ENCODE measurements at regions not wholly inside any gene's neighbourhood (a gene's known extent, or its start where the extent isn't known, plus 50 kb on each side); places are given as distances from the start of the nearest gene placed in this dataset.
"Not testable (repeated sequence)": the region's sequence is repeated elsewhere in the genome, so short reads cannot be mapped to it uniquely, and the experiment has no call there.

DNA sequence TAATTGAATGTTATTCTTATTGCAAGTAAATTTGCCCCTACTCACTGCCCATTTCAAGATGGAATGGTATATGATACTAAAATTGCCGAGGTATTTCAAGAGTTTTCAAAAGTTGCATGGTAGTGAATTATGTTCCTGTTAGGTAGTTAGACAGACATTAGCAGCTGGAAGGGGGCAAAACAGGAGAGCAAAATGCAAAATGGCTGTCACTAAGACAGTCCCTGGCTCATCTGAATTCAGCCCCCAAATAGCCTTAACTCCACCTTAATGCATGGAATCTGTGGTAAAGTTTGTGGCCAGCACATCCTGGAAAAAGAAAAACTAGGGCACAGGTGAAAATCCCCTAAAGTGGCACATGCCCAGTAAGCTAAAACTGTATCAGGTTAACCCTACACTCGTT lies 894.9 kb downstream of the NXPH1 start:
- Histone ChIP-seq H3K27me3 (ENCODE audit: control insufficient read depth in 3 of 3, insufficient read depth in 3 of 3, low read length in 3 of 3) (no peaks in the 10 kb centered on the region), H3K9ac (ENCODE audit: low read depth in 1 of 3, low read length in 3 of 3) (no peak overlapping the region), H3K4me1 (ENCODE audit: control insufficient read depth in 3 of 3, insufficient read depth in 3 of 3, low read length in 3 of 3) (no peaks in the 10 kb centered on the region), H3K9me3 (ENCODE audit: control insufficient read depth in 3 of 3, low read length in 3 of 3) (no peaks in the 10 kb centered on the region), H3K4me3 (ENCODE audit: low read length in 3 of 3) (no peak overlapping the region), H3K36me3 (ENCODE audit: control insufficient read depth in 3 of 3, insufficient read depth in 3 of 3, low read length in 3 of 3) (no peaks in the 10 kb centered on the region), H3K27ac (ENCODE audit: low read depth, low read length) (no peak overlapping the region)

DNA sequence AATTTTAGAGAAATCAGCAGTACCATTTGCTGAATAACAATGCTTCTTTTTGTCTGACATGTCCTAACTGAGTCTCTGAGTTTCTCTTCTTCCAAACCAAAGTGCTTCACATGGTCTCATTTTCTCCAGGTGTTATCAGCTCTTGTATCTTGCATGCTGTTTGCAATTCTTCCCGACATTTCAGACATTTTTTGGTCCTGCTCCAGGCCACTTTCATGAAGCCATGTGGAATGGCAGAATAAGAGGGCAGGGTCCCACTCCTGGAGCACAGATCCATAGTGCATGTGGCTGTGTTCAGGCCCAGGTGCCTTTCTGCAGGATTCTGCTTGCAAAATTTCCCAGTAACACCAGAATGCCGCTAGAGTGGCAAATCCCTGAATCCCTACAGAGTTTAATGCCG lies 916.2 kb downstream of the NXPH1 start:
- H3K27ac ChIP-seq (ENCODE audit: low read depth, low read length): no peak overlapping the region
- H3K4me1 ChIP-seq (ENCODE audit: control insufficient read depth in 3 of 3, insufficient read depth in 3 of 3, low read length in 3 of 3): no peaks in the 10 kb centered on the region
- H3K27me3 ChIP-seq (ENCODE audit: control insufficient read depth in 3 of 3, insufficient read depth in 3 of 3, low read length in 3 of 3): no peaks in the 10 kb centered on the region
- H3K4me3 ChIP-seq (ENCODE audit: low read length in 3 of 3): no peak overlapping the region
- no peaks in the 10 kb centered on the region for H3K9me3 ChIP-seq (ENCODE audit: control insufficient read depth in 3 of 3, low read length in 3 of 3)
- H3K36me3 ChIP-seq (ENCODE audit: control insufficient read depth in 3 of 3, insufficient read depth in 3 of 3, low read length in 3 of 3): no peaks in the 10 kb centered on the region
- no peak overlapping the region for H3K9ac ChIP-seq (ENCODE audit: low read depth in 1 of 3, low read length in 3 of 3)

GRCh38 chr7:9391221-9391620 lies 957.8 kb downstream of the NXPH1 start:
- no peaks in the 10 kb centered on the region for H3K4me1 ChIP-seq (ENCODE audit: control insufficient read depth in 3 of 3, insufficient read depth in 3 of 3, low read length in 3 of 3)
- no peak overlapping the region for H3K4me3 ChIP-seq (ENCODE audit: low read length in 3 of 3)
- H3K9me3 ChIP-seq (ENCODE audit: control insufficient read depth in 3 of 3, low read length in 3 of 3): peaks cover 3 to 11% (median 5%) of the 10 kb centered on the region in 3 donors
- no peaks in the 10 kb centered on the region for H3K27me3 ChIP-seq (ENCODE audit: control insufficient read depth in 3 of 3, insufficient read depth in 3 of 3, low read length in 3 of 3)
- no peak overlapping the region for H3K27ac ChIP-seq (ENCODE audit: low read depth, low read length)
- H3K9ac ChIP-seq (ENCODE audit: low read depth in 1 of 3, low read length in 3 of 3): no peak overlapping the region
- no peaks in the 10 kb centered on the region for H3K36me3 ChIP-seq (ENCODE audit: control insufficient read depth in 3 of 3, insufficient read depth in 3 of 3, low read length in 3 of 3)

- Histone ChIP-seq H3K27me3 (ENCODE audit: control insufficient read depth in 3 of 3, insufficient read depth in 3 of 3, low read length in 3 of 3) (no peaks in the 10 kb centered on the region), H3K36me3 (ENCODE audit: control insufficient read depth in 3 of 3, insufficient read depth in 3 of 3, low read length in 3 of 3) (no peaks in the 10 kb centered on the region), H3K4me3 (ENCODE audit: low read length in 3 of 3) (no peak overlapping the region), H3K9ac (ENCODE audit: low read depth in 1 of 3, low read length in 3 of 3) (no peak overlapping the region), H3K4me1 (ENCODE audit: control insufficient read depth in 3 of 3, insufficient read depth in 3 of 3, low read length in 3 of 3) (no peaks in the 10 kb centered on the region), H3K27ac (ENCODE audit: low read depth, low read length) (no peak overlapping the region), H3K9me3 (ENCODE audit: control insufficient read depth in 3 of 3, low read length in 3 of 3) (peaks cover 0 to 9% (median 5%) of the 10 kb centered on the region in 3 donors)
Measured at GRCh38 chr7:9391984-9392383, 958.6 kb downstream of the NXPH1 start.

GRCh38 chr7:9404386-9404785 lies 971.0 kb downstream of the NXPH1 start:
- not testable (repeated sequence) for H3K4me3 ChIP-seq (ENCODE audit: low read length in 3 of 3); H3K27me3 ChIP-seq (ENCODE audit: control insufficient read depth in 3 of 3, insufficient read depth in 3 of 3, low read length in 3 of 3); H3K36me3 ChIP-seq (ENCODE audit: control insufficient read depth in 3 of 3, insufficient read depth in 3 of 3, low read length in 3 of 3); H3K27ac ChIP-seq (ENCODE audit: low read depth, low read length); H3K9me3 ChIP-seq (ENCODE audit: control insufficient read depth in 3 of 3, low read length in 3 of 3); H3K9ac ChIP-seq (ENCODE audit: low read depth in 1 of 3, low read length in 3 of 3); H3K4me1 ChIP-seq (ENCODE audit: control insufficient read depth in 3 of 3, insufficient read depth in 3 of 3, low read length in 3 of 3)

- no peak overlapping the region for H3K9ac ChIP-seq (ENCODE audit: low read depth in 1 of 3, low read length in 3 of 3)
- no peak overlapping the region for H3K27ac ChIP-seq (ENCODE audit: low read depth, low read length)
- no peaks in the 10 kb centered on the region for H3K36me3 ChIP-seq (ENCODE audit: control insufficient read depth in 3 of 3, insufficient read depth in 3 of 3, low read length in 3 of 3)
- no peaks in the 10 kb centered on the region for H3K27me3 ChIP-seq (ENCODE audit: control insufficient read depth in 3 of 3, insufficient read depth in 3 of 3, low read length in 3 of 3)
- H3K4me3 ChIP-seq (ENCODE audit: low read length in 3 of 3): no peak overlapping the region
- no peaks in the 10 kb centered on the region for H3K9me3 ChIP-seq (ENCODE audit: control insufficient read depth in 3 of 3, low read length in 3 of 3)
- no peaks in the 10 kb centered on the region for H3K4me1 ChIP-seq (ENCODE audit: control insufficient read depth in 3 of 3, insufficient read depth in 3 of 3, low read length in 3 of 3)
Measured at GRCh38 chr7:9407816-9408215, 974.4 kb downstream of the NXPH1 start.

GRCh38 chr7:9453521-9453920 lies 1020.1 kb downstream of the NXPH1 start:
- H3K9ac ChIP-seq (ENCODE audit: low read depth in 1 of 3, low read length in 3 of 3): no peak overlapping the region
- no peaks in the 10 kb centered on the region for H3K4me1 ChIP-seq (ENCODE audit: control insufficient read depth in 3 of 3, insufficient read depth in 3 of 3, low read length in 3 of 3)
- no peaks in the 10 kb centered on the region for H3K9me3 ChIP-seq (ENCODE audit: control insufficient read depth in 3 of 3, low read length in 3 of 3)
- H3K27ac ChIP-seq (ENCODE audit: low read depth, low read length): no peak overlapping the region
- H3K4me3 ChIP-seq (ENCODE audit: low read length in 3 of 3): no peak overlapping the region
- no peaks in the 10 kb centered on the region for H3K27me3 ChIP-seq (ENCODE audit: control insufficient read depth in 3 of 3, insufficient read depth in 3 of 3, low read length in 3 of 3)
- H3K36me3 ChIP-seq (ENCODE audit: control insufficient read depth in 3 of 3, insufficient read depth in 3 of 3, low read length in 3 of 3): no peaks in the 10 kb centered on the region

- H3K4me1 ChIP-seq (ENCODE audit: control insufficient read depth in 3 of 3, insufficient read depth in 3 of 3, low read length in 3 of 3): no peaks in the 10 kb centered on the region
- no peak overlapping the region for H3K27ac ChIP-seq (ENCODE audit: low read depth, low read length)
- no peaks in the 10 kb centered on the region for H3K9me3 ChIP-seq (ENCODE audit: control insufficient read depth in 3 of 3, low read length in 3 of 3)
- H3K9ac ChIP-seq (ENCODE audit: low read depth in 1 of 3, low read length in 3 of 3): no peak overlapping the region
- no peaks in the 10 kb centered on the region for H3K27me3 ChIP-seq (ENCODE audit: control insufficient read depth in 3 of 3, insufficient read depth in 3 of 3, low read length in 3 of 3)
- H3K36me3 ChIP-seq (ENCODE audit: control insufficient read depth in 3 of 3, insufficient read depth in 3 of 3, low read length in 3 of 3): no peaks in the 10 kb centered on the region
- no peak overlapping the region for H3K4me3 ChIP-seq (ENCODE audit: low read length in 3 of 3)
Measured at GRCh38 chr7:9488555-9488954, 1055.1 kb downstream of the NXPH1 start.

GRCh38 chr7:9498303-9498702 lies 1064.9 kb downstream of the NXPH1 start:
- H3K36me3 ChIP-seq (ENCODE audit: control insufficient read depth in 3 of 3, insufficient read depth in 3 of 3, low read length in 3 of 3): no peaks in the 10 kb centered on the region
- no peaks in the 10 kb centered on the region for H3K27me3 ChIP-seq (ENCODE audit: control insufficient read depth in 3 of 3, insufficient read depth in 3 of 3, low read length in 3 of 3)
- no peaks in the 10 kb centered on the region for H3K9me3 ChIP-seq (ENCODE audit: control insufficient read depth in 3 of 3, low read length in 3 of 3)
- H3K4me3 ChIP-seq (ENCODE audit: low read length in 3 of 3): no peak overlapping the region
- H3K9ac ChIP-seq (ENCODE audit: low read depth in 1 of 3, low read length in 3 of 3): no peak overlapping the region
- H3K4me1 ChIP-seq (ENCODE audit: control insufficient read depth in 3 of 3, insufficient read depth in 3 of 3, low read length in 3 of 3): no peaks in the 10 kb centered on the region
- H3K27ac ChIP-seq (ENCODE audit: low read depth, low read length): no peak overlapping the region

DNA sequence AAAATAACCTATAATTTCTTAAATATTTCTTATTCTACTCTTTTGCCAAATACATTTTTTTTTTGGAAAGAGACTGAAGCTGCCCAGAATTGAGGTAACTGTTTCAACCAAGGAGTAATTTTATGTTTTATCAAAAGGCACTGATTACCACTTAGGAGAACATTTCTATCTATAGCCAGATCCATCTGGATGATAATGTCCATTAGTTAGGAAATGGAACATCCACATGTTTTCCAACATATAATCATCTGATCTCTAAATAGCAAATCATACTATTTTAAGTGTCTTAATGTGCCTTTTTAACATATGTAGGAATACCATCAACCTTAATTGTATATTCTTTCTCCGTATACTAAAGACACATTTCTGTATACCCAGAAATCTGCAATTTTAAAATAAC lies 1068.9 kb downstream of the NXPH1 start:
- H3K4me3 ChIP-seq (ENCODE audit: low read length in 3 of 3): no peak overlapping the region
- no peaks in the 10 kb centered on the region for H3K4me1 ChIP-seq (ENCODE audit: control insufficient read depth in 3 of 3, insufficient read depth in 3 of 3, low read length in 3 of 3)
- no peaks in the 10 kb centered on the region for H3K36me3 ChIP-seq (ENCODE audit: control insufficient read depth in 3 of 3, insufficient read depth in 3 of 3, low read length in 3 of 3)
- H3K9me3 ChIP-seq (ENCODE audit: control insufficient read depth in 3 of 3, low read length in 3 of 3): no peaks in the 10 kb centered on the region
- no peak overlapping the region for H3K9ac ChIP-seq (ENCODE audit: low read depth in 1 of 3, low read length in 3 of 3)
- no peaks in the 10 kb centered on the region for H3K27me3 ChIP-seq (ENCODE audit: control insufficient read depth in 3 of 3, insufficient read depth in 3 of 3, low read length in 3 of 3)
- H3K27ac ChIP-seq (ENCODE audit: low read depth, low read length): no peak overlapping the region

DNA sequence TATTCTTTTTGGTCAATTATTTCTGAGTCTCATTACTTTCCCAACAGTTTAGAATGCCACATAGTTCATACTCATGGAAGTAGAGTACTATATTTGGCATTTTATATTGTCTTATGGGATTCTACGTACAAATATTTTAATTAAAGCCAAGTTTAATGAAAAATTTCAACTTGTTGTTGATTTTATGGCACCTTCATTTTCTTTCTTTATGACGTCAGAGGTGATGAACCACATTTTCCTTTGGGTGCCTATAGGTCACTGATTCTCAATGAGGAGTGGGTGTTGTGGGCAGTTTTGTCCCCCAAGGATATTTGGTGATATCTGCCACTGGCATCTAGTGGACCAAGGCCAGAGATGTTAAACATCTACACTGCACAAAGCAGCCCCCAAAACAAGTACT lies 1071.3 kb downstream of the NXPH1 start:
- H3K27me3 ChIP-seq (ENCODE audit: control insufficient read depth in 3 of 3, insufficient read depth in 3 of 3, low read length in 3 of 3): no peaks in the 10 kb centered on the region

More for the DNA sequence above, 1071.3 kb downstream of the NXPH1 start:
- H3K36me3 ChIP-seq (ENCODE audit: control insufficient read depth in 3 of 3, insufficient read depth in 3 of 3, low read length in 3 of 3): no peaks in the 10 kb centered on the region
- H3K9me3 ChIP-seq (ENCODE audit: control insufficient read depth in 3 of 3, low read length in 3 of 3): no peaks in the 10 kb centered on the region
- H3K4me3 ChIP-seq (ENCODE audit: low read length in 3 of 3): no peak overlapping the region
- H3K9ac ChIP-seq (ENCODE audit: low read depth in 1 of 3, low read length in 3 of 3): no peak overlapping the region
- no peak overlapping the region for H3K27ac ChIP-seq (ENCODE audit: low read depth, low read length)
- H3K4me1 ChIP-seq (ENCODE audit: control insufficient read depth in 3 of 3, insufficient read depth in 3 of 3, low read length in 3 of 3): no peaks in the 10 kb centered on the region

Data from skeletal muscle tissue (tissue), 3 donors.